NCI-H2107 treated with DMSO at 0.1 percent for 48 hours (cell line): ENCODE measurements at regions not wholly inside any gene's neighbourhood (a gene's known extent, or its start where the extent isn't known, plus 50 kb on each side); places are given as distances from the start of the nearest gene placed in this dataset.
A peak's percentile ranks its signal among the peaks of the same experiment; 100 is the strongest.
"Not testable (repeated sequence)": the region's sequence is repeated elsewhere in the genome, so short reads cannot be mapped to it uniquely, and the experiment has no call there.

Experiments used
- DNase-seq: peaks from one replicate; lab custom pipeline; 2025; ENCODE audit not compliant: unreplicated experiment; lab: John Stamatoyannopoulos, UW

GRCh38 chr1:198967566-198967965, 328.7 kb downstream of the PTPRC start:
- no peak for DNase-seq

GRCh38 chr1:198968866-198969265, 330.0 kb downstream of the PTPRC start:
- no peak for DNase-seq

GRCh38 chr1:198969981-198970380, 331.1 kb downstream of the PTPRC start:
- no peak for DNase-seq

- DNase-seq = no peak
Measured at GRCh38 chr1:198970916-198971315, 332.1 kb downstream of the PTPRC start.

GRCh38 chr1:198977909-198978308, 339.1 kb downstream of the PTPRC start:
- no peak for DNase-seq

- no peak for DNase-seq
Measured at GRCh38 chr1:198978523-198978922, 339.7 kb downstream of the PTPRC start.

GRCh38 chr1:198986036-198986435, 347.2 kb downstream of the PTPRC start:
- no peak for DNase-seq

- DNase-seq = no peak
Measured at GRCh38 chr1:198986442-198986841, 347.6 kb downstream of the PTPRC start.

- DNase-seq = no peak
Measured at GRCh38 chr1:199002661-199003060, 363.8 kb downstream of the PTPRC start.

GRCh38 chr1:199007423-199007822, 368.6 kb downstream of the PTPRC start:
- peak; percentile 38 for DNase-seq

GRCh38 chr1:199009447-199009846, 370.6 kb downstream of the PTPRC start:
- DNase-seq = no peak

- no peak for DNase-seq
Measured at GRCh38 chr1:199010492-199010891, 371.7 kb downstream of the PTPRC start.

GRCh38 chr1:199010933-199011332, 372.1 kb downstream of the PTPRC start:
- no peak for DNase-seq

GRCh38 chr1:199015799-199016198, 377.0 kb downstream of the PTPRC start:
- no peak for DNase-seq

GRCh38 chr1:199018471-199019135, 379.8 kb downstream of the PTPRC start:
- DNase-seq = no peak

- no peak for DNase-seq
Measured at GRCh38 chr1:199020051-199020450, 381.2 kb downstream of the PTPRC start.

- DNase-seq = no peak
Measured at GRCh38 chr1:199020904-199021303, 382.1 kb downstream of the PTPRC start.

- no peak for DNase-seq
Measured at GRCh38 chr1:199029401-199029800, 390.6 kb downstream of the PTPRC start.

- DNase-seq = no peak
Measured at GRCh38 chr1:199029855-199030254, 391.0 kb downstream of the PTPRC start.

- not testable (repeated sequence) for DNase-seq
Measured at GRCh38 chr1:199030541-199030940, 391.7 kb downstream of the PTPRC start.

GRCh38 chr1:199031170-199031569, 392.3 kb downstream of the PTPRC start:
- not testable (repeated sequence) for DNase-seq

GRCh38 chr1:199032479-199032878, 393.6 kb downstream of the PTPRC start:
- not testable (repeated sequence) for DNase-seq

- no peak for DNase-seq
Measured at GRCh38 chr1:199033661-199034060, 394.8 kb downstream of the PTPRC start.
